ENCODE measurements at regions not wholly inside any gene's neighbourhood (a gene's known extent, or its start where the extent isn't known, plus 50 kb on each side); places are given as distances from the start of the nearest gene placed in this dataset.

DNA sequence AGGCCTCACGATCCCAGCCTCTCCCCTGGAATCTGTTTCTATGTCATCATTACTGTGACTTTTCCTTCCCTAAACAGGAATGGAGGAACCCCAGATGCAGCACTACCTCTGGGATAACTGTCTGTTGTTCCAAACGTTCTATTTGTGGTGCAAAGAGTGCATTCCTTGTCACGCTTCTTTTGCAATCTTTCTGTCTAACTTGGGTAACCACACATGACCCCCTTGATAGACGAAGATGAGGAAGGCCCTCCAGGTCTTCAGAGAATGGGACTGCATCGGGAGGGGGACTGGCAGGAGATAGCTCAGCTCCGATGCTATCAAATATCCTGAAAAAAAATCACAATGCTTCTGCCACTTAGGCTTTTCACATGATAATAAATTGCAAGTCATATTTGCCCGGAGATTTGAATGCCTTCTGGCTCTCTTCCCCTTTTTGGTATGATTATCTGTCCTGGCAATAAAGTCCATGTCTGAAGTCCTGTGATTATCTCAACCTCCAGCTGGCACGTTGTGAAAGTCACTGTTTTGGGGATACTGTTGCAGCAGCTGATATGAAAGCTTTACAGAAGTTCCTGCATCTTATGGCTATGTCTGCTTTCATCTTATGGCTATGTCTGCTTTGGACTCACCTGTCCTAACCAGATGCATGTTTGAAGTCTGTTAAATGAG is 148.7 kb upstream of the LMO4 start:
- BruUV-seq (replicated peaks), result no TSS peak
- POLR2A ChIA-PET (ENCODE audit: low non-redundant PET), result no interaction called here
- intact Hi-C loops (cut with micrococcal nuclease; ENCODE audit: unreplicated experiment), result no loop called here

DNA sequence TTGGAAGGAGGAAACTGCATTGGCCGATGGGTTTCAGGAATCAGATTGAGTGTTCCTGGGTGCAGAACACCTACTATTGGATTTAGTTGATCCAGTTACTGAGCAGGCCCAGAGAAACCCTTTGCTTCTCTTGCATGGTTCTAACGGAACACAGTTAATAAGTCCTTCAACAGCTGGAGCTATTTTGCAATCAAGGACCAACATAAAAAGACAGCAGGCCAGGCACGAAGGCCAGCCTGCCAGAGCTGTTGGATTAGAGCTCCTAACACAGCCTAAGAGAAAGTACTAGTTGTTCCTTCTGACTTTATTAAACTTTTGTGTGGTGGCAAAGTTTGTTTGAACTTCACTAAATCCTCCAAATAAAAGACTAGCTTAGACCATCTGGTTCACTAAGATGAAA is 148.0 kb upstream of the LMO4 start:
- no peaks in the 10 kb centered on the region for H3K9me3 ChIP-seq (ENCODE audit: low read depth, low read length, poor library complexity, severe bottlenecking)
- CTCF ChIA-PET, result no interaction called here
- TF ChIP-seq, protein P1, sequence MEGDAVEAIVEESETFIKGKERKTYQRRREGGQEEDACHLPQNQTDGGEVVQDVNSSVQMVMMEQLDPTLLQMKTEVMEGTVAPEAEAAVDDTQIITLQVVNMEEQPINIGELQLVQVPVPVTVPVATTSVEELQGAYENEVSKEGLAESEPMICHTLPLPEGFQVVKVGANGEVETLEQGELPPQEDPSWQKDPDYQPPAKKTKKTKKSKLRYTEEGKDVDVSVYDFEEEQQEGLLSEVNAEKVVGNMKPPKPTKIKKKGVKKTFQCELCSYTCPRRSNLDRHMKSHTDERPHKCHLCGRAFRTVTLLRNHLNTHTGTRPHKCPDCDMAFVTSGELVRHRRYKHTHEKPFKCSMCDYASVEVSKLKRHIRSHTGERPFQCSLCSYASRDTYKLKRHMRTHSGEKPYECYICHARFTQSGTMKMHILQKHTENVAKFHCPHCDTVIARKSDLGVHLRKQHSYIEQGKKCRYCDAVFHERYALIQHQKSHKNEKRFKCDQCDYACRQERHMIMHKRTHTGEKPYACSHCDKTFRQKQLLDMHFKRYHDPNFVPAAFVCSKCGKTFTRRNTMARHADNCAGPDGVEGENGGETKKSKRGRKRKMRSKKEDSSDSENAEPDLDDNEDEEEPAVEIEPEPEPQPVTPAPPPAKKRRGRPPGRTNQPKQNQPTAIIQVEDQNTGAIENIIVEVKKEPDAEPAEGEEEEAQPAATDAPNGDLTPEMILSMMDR (conservative IDR thresholded peaks at IDR 0.05; ENCODE audit: low read depth, low read length), result no peak
- TF ChIP-seq EZH2 (IDR thresholded peaks at IDR 0.05; ENCODE audit: borderline replicate concordance, low read depth, low read length, poor library complexity, severe bottlenecking), result no peak
- no peaks in the 10 kb centered on the region for H3K4me1 ChIP-seq (ENCODE audit: insufficient read depth, low read length, poor library complexity, severe bottlenecking)
- no peak overlapping the region for H3K27ac ChIP-seq (ENCODE audit: low read depth, low read length, poor library complexity, severe bottlenecking)
- H3K4me3 ChIP-seq (ENCODE audit: low read depth, low read length, poor library complexity, severe bottlenecking), result no peak overlapping the region
- H3K27me3 ChIP-seq (replicated peaks; ENCODE audit: insufficient read depth, low read depth, low read length, poor library complexity), result no peaks in the 10 kb centered on the region
- BruUV-seq (replicated peaks), result no TSS peak
- no peaks in the 10 kb centered on the region for H3K36me3 ChIP-seq (ENCODE audit: insufficient read depth, low read length, poor library complexity, severe bottlenecking)
- DNase-seq (ENCODE audit: low spot score), result no peak
- POLR2A ChIA-PET (ENCODE audit: low non-redundant PET), result no interaction called here
- intact Hi-C loops (cut with micrococcal nuclease; ENCODE audit: unreplicated experiment), result no loop called here

More for the DNA sequence above, 148.7 kb upstream of the LMO4 start:
- Histone ChIP-seq H3K27ac (ENCODE audit: low read depth, low read length, poor library complexity, severe bottlenecking) (no peak overlapping the region), H3K9me3 (ENCODE audit: low read depth, low read length, poor library complexity, severe bottlenecking) (no peaks in the 10 kb centered on the region), H3K4me1 (ENCODE audit: insufficient read depth, low read length, poor library complexity, severe bottlenecking) (no peaks in the 10 kb centered on the region), H3K4me3 (ENCODE audit: low read depth, low read length, poor library complexity, severe bottlenecking) (no peak overlapping the region), H3K36me3 (ENCODE audit: insufficient read depth, low read length, poor library complexity, severe bottlenecking) (no peaks in the 10 kb centered on the region), H3K27me3 (replicated peaks; ENCODE audit: insufficient read depth, low read depth, low read length, poor library complexity) (no peaks in the 10 kb centered on the region)
- DNase-seq (ENCODE audit: low spot score), result no peak
- CTCF ChIA-PET, result no interaction called here
- TF ChIP-seq EZH2 (IDR thresholded peaks at IDR 0.05; ENCODE audit: borderline replicate concordance, low read depth, low read length, poor library complexity, severe bottlenecking), result no peak
- TF ChIP-seq, protein P1 (conservative IDR thresholded peaks at IDR 0.05; ENCODE audit: low read depth, low read length), result no peak

DNA sequence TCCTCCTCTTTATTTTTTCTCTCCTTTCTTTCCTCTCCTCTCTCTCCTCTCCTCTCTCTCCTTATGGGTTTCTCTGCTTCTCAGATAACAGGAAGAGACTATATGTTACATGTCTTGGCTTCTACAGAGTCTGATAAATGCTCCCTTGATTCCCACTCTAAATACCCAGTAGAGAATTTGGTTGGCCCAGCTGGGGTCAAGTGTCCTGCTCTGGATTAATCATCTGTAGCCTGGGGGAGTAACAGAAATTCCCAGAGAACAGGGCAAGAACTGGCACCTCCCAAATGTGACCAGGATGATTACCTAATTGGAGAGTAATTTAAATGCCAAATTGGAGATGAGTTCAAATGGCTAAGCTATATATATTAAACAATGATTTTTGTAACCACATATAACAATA is 146.1 kb upstream of the LMO4 start:
- Histone ChIP-seq H3K4me3 (ENCODE audit: low read depth, low read length, poor library complexity, severe bottlenecking) (no peak overlapping the region), H3K9me3 (ENCODE audit: low read depth, low read length, poor library complexity, severe bottlenecking) (no peaks in the 10 kb centered on the region), H3K27ac (ENCODE audit: low read depth, low read length, poor library complexity, severe bottlenecking) (no peak overlapping the region), H3K4me1 (ENCODE audit: insufficient read depth, low read length, poor library complexity, severe bottlenecking) (no peaks in the 10 kb centered on the region), H3K27me3 (replicated peaks; ENCODE audit: insufficient read depth, low read depth, low read length, poor library complexity) (no peaks in the 10 kb centered on the region), H3K36me3 (ENCODE audit: insufficient read depth, low read length, poor library complexity, severe bottlenecking) (no peaks in the 10 kb centered on the region)
- TF ChIP-seq, protein P1 (conservative IDR thresholded peaks at IDR 0.05; ENCODE audit: low read depth, low read length), result no peak
- TF ChIP-seq EZH2 (IDR thresholded peaks at IDR 0.05; ENCODE audit: borderline replicate concordance, low read depth, low read length, poor library complexity, severe bottlenecking), result no peak
- ChIA-PET POLR2A (ENCODE audit: low non-redundant PET) (no interaction called here), CTCF (no interaction called here)
- intact Hi-C loops (cut with micrococcal nuclease; ENCODE audit: unreplicated experiment), result no loop called here
- no peak for DNase-seq (ENCODE audit: low spot score)
- BruUV-seq (replicated peaks), result no TSS peak
